ENCODE measurements at regions not wholly inside any gene's neighbourhood (a gene's known extent, or its start where the extent isn't known, plus 50 kb on each side); places are given as distances from the start of the nearest gene placed in this dataset.

DNA sequence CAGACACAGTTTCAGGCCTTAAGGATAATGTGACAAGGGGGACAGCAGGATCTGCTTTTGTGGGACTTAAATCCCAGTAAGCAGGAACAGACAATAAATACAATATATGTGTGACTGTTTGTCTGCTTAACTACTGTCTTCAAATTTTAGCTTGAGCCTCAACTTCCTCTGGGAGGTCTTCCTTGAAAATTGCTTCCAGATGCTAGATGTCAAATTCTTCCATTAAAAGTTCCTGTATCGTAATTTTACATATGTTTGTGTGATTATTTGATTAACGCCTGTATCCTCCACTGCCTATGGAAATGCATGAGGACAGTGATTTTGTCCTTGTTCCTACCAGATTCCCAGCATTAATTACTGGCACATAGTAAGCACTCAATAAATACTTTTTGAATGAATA, 385.5 kb downstream of the NDFIP2 start:
- no peak for TF ChIP-seq ZFX (IDR thresholded peaks at IDR 0.05)
- TF ChIP-seq, protein P1, sequence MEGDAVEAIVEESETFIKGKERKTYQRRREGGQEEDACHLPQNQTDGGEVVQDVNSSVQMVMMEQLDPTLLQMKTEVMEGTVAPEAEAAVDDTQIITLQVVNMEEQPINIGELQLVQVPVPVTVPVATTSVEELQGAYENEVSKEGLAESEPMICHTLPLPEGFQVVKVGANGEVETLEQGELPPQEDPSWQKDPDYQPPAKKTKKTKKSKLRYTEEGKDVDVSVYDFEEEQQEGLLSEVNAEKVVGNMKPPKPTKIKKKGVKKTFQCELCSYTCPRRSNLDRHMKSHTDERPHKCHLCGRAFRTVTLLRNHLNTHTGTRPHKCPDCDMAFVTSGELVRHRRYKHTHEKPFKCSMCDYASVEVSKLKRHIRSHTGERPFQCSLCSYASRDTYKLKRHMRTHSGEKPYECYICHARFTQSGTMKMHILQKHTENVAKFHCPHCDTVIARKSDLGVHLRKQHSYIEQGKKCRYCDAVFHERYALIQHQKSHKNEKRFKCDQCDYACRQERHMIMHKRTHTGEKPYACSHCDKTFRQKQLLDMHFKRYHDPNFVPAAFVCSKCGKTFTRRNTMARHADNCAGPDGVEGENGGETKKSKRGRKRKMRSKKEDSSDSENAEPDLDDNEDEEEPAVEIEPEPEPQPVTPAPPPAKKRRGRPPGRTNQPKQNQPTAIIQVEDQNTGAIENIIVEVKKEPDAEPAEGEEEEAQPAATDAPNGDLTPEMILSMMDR (conservative IDR thresholded peaks at IDR 0.05) = no peak
- H3K27ac ChIP-seq = no peak overlapping the region

DNA sequence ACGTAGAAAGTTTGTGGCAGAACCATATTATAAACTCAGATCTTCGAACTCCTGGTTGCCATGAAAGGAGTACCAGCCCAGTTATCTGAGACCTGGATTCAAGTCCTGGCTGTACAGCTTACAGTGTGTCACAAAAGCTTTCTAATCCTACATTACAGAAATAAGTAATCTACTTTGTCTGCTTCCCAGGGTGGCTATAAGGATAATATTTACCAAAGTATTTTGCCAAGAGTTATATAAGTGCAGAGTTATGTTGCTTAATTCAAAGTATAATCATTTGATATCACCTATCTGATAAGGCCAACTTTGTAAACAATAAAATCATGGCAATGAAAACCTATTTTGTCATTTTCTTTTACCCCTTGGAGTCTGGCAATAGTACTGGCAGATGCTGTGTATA, 381.6 kb downstream of the NDFIP2 start:
- no peak for TF ChIP-seq ZFX (IDR thresholded peaks at IDR 0.05)
- TF ChIP-seq, protein P1 (conservative IDR thresholded peaks at IDR 0.05) = no peak
- H3K27ac ChIP-seq = no peak overlapping the region

DNA sequence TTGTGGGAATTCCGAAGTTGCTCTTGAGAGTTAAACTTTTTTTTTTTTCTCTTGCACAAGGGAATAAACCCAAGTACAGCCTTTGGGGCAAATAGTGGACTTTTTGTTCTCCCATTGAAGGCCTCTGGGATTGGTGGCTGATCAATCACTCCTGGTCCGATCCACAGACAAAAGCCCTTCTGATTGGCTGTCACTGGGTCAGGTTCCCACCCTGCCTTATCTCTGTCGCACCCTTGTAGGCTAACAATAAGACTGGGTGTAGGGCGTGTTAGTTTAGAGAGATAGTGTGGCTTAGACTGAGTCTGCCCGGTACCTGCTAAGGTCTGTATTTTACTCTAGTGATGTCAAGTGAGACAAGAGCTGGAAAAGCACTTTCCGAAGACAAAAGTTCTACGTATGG, 380.8 kb downstream of the NDFIP2 start:
- H3K27ac ChIP-seq = no peak overlapping the region
- TF ChIP-seq ZFX (IDR thresholded peaks at IDR 0.05) = no peak
- TF ChIP-seq, protein P1 (conservative IDR thresholded peaks at IDR 0.05) = no peak

DNA sequence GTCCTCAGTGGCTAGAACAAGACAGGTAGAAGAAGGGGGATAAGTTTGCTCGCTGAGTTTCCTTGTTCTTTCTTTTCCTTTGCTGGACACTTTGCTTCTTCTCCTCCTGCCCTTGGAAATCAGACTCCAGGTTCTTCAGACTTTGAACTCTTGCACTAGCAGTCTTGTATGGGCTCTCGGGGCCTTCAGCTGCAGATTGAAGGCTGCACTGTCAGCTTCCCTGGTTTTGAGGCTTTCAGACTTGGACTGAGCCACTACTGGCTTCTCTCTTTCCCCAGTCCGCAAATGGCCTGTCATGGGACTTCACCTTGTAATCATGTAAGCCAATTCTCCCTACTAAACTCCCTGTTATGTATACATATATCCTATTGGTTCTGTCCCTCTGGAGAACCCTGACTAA, 379.8 kb downstream of the NDFIP2 start:
- no peak for TF ChIP-seq ZFX (IDR thresholded peaks at IDR 0.05)
- TF ChIP-seq, protein P1 (conservative IDR thresholded peaks at IDR 0.05) = no peak
- H3K27ac ChIP-seq = no peak overlapping the region

DNA sequence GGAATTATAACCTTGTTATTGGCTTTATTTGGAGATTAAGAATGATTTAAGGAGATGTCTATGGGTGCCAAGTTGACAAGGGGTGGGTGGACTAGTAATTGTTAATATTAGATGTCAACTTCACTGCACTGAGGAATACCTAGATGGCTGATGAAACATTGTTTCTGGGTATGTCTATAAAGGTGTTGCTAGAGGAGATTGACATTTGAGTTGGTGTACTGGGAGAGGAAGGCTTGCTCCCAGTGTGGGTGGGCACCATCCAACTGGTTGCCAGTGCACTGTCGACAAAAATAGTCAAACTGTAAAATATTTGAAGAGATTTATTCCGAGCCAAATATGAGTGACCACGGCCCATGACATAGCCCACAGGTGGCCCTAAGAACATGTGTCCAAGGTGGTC, 378.8 kb downstream of the NDFIP2 start:
- no peak overlapping the region for H3K27ac ChIP-seq
- TF ChIP-seq, protein P1 (conservative IDR thresholded peaks at IDR 0.05) = no peak
- TF ChIP-seq ZFX (IDR thresholded peaks at IDR 0.05) = no peak

DNA sequence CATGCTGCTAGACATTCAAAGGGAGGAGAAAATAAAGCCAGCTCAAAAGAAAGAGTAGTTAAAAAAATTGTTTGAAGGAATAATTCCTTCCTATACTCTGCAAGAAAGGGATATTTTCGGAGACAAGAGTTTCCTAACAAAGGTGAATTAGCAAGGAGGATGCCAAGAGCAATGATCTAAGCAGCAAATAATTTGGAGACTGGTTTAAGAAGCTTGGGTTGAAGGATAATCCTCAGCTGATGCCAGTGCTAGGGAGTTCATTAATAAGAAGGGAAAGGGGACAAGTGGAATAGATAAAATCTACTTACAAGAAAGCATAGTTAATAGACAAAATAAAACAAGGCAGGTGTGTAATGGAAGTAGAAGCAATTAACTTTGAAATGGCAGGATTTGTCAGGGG, 372.3 kb downstream of the NDFIP2 start:
- TF ChIP-seq, protein P1 (conservative IDR thresholded peaks at IDR 0.05) = no peak
- TF ChIP-seq ZFX (IDR thresholded peaks at IDR 0.05) = no peak
- no peak overlapping the region for H3K27ac ChIP-seq

DNA sequence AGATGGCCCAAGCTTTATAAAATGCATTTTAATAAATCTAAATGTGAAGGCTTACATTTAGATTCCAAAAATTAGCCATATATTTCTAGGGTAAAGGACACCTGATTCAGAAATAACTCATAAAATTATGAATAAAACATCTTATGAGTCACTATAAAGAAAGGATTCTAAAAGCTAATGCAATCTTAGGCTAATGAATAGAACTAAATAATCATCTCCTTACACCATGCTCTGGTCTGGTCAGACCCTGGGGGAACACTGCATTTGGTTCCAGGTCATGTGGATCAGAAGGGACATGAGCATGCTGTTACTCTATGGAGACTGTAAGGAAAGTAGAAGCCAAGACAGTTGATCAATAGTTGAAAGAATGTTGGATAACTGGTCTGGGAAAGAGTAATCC, 370.4 kb downstream of the NDFIP2 start:
- no peak for TF ChIP-seq ZFX (IDR thresholded peaks at IDR 0.05)
- TF ChIP-seq, protein P1 (conservative IDR thresholded peaks at IDR 0.05) = no peak
- no peak overlapping the region for H3K27ac ChIP-seq
